ENCODE measurements at regions not wholly inside any gene's neighbourhood (a gene's known extent, or its start where the extent isn't known, plus 50 kb on each side); places are given as distances from the start of the nearest gene placed in this dataset.

GRCh38 chr5:4275232-4275631, 679.6 kb downstream of the IRX1 start:
- no peaks in the 10 kb centered on the region for H3K36me3 ChIP-seq (ENCODE audit: low read depth)
- H3K27me3 ChIP-seq (ENCODE audit: insufficient read depth, poor library complexity, severe bottlenecking) = no peaks in the 10 kb centered on the region
- DNase-seq (ENCODE audit: low spot score) (no peak), ATAC-seq (ENCODE audit: low read depth) (no peak)
- H3K27ac ChIP-seq (ENCODE audit: poor library complexity, severe bottlenecking) = no peak overlapping the region
- H3K4me3 ChIP-seq (ENCODE audit: severe bottlenecking) = no peak overlapping the region
- H3K4me1 ChIP-seq (ENCODE audit: insufficient read depth, poor library complexity, severe bottlenecking) = no peaks in the 10 kb centered on the region
- TF ChIP-seq, protein P1, sequence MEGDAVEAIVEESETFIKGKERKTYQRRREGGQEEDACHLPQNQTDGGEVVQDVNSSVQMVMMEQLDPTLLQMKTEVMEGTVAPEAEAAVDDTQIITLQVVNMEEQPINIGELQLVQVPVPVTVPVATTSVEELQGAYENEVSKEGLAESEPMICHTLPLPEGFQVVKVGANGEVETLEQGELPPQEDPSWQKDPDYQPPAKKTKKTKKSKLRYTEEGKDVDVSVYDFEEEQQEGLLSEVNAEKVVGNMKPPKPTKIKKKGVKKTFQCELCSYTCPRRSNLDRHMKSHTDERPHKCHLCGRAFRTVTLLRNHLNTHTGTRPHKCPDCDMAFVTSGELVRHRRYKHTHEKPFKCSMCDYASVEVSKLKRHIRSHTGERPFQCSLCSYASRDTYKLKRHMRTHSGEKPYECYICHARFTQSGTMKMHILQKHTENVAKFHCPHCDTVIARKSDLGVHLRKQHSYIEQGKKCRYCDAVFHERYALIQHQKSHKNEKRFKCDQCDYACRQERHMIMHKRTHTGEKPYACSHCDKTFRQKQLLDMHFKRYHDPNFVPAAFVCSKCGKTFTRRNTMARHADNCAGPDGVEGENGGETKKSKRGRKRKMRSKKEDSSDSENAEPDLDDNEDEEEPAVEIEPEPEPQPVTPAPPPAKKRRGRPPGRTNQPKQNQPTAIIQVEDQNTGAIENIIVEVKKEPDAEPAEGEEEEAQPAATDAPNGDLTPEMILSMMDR (IDR thresholded peaks at IDR 0.05; ENCODE audit: poor library complexity, severe bottlenecking) = no peak
- peaks cover 2% of the 10 kb centered on the region for H3K9me3 ChIP-seq (ENCODE audit: severe bottlenecking)

- Histone ChIP-seq H3K4me3 (ENCODE audit: severe bottlenecking) (no peak overlapping the region), H3K36me3 (ENCODE audit: low read depth) (no peaks in the 10 kb centered on the region), H3K27me3 (ENCODE audit: insufficient read depth, poor library complexity, severe bottlenecking) (no peaks in the 10 kb centered on the region), H3K27ac (ENCODE audit: poor library complexity, severe bottlenecking) (no peak overlapping the region), H3K4me1 (ENCODE audit: insufficient read depth, poor library complexity, severe bottlenecking) (no peaks in the 10 kb centered on the region), H3K9me3 (ENCODE audit: severe bottlenecking) (peaks cover 5% of the 10 kb centered on the region)
- TF ChIP-seq, protein P1 (IDR thresholded peaks at IDR 0.05; ENCODE audit: poor library complexity, severe bottlenecking) = no peak
- ATAC-seq (ENCODE audit: low read depth) = no peak
- no peak for DNase-seq (ENCODE audit: low spot score)
Observed at GRCh38 chr5:4294878-4295277, 699.2 kb downstream of the IRX1 start.

DNA sequence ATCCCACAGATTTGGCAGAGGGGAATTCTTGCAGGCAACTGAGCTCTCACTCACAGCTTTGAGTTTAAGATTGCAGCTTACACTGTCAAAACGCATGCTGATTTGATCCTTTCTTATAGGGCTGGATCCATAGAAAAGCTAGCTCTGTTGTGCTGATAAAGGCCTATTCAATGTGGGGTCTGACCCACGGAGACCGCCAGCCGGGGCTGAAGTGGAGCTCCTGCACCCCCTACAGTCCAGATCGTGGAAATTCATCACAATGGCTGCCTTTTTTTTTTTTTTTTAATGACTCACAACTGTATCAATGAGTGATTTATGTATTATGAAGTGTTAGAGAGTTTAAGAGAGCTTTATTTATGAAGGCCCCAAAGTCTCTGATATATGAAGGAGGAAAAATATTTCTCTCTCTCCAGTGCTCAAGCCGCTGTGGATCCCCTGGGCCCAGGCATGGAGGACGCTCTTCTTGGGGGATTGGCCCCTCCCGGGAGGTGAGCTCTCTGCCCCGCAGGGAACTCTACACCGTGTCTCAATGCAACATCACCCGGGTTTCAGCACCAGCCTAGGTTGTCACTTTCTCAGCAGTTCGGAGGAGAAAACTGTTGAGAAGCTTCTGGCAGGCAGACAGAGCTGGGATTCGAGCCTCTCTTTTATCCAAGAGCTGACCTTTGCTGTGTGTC, 700.2 kb downstream of the IRX1 start:
- Histone ChIP-seq H3K36me3 (ENCODE audit: low read depth) (no peaks in the 10 kb centered on the region), H3K27ac (ENCODE audit: poor library complexity, severe bottlenecking) (no peak overlapping the region), H3K9me3 (ENCODE audit: severe bottlenecking) (peaks cover 5% of the 10 kb centered on the region), H3K27me3 (ENCODE audit: insufficient read depth, poor library complexity, severe bottlenecking) (no peaks in the 10 kb centered on the region), H3K4me1 (ENCODE audit: insufficient read depth, poor library complexity, severe bottlenecking) (no peaks in the 10 kb centered on the region), H3K4me3 (ENCODE audit: severe bottlenecking) (no peak overlapping the region)
- ATAC-seq (ENCODE audit: low read depth) (no peak), DNase-seq (ENCODE audit: low spot score) (no peak)
- TF ChIP-seq, protein P1 (IDR thresholded peaks at IDR 0.05; ENCODE audit: poor library complexity, severe bottlenecking) = peak; percentile 64

GRCh38 chr5:4306057-4306456, 710.4 kb downstream of the IRX1 start:
- Histone ChIP-seq H3K4me3 (ENCODE audit: severe bottlenecking) (no peak overlapping the region), H3K27me3 (ENCODE audit: insufficient read depth, poor library complexity, severe bottlenecking) (no peaks in the 10 kb centered on the region), H3K27ac (ENCODE audit: poor library complexity, severe bottlenecking) (no peak overlapping the region), H3K36me3 (ENCODE audit: low read depth) (no peaks in the 10 kb centered on the region), H3K9me3 (ENCODE audit: severe bottlenecking) (no peaks in the 10 kb centered on the region), H3K4me1 (ENCODE audit: insufficient read depth, poor library complexity, severe bottlenecking) (no peaks in the 10 kb centered on the region)
- no peak for ATAC-seq (ENCODE audit: low read depth)
- no peak for DNase-seq (ENCODE audit: low spot score)
- TF ChIP-seq, protein P1 (IDR thresholded peaks at IDR 0.05; ENCODE audit: poor library complexity, severe bottlenecking) = no peak

GRCh38 chr5:4309026-4309425, 713.4 kb downstream of the IRX1 start:
- Histone ChIP-seq H3K9me3 (ENCODE audit: severe bottlenecking) (no peaks in the 10 kb centered on the region), H3K4me1 (ENCODE audit: insufficient read depth, poor library complexity, severe bottlenecking) (peaks cover 7% of the 10 kb centered on the region), H3K27ac (ENCODE audit: poor library complexity, severe bottlenecking) (no peak overlapping the region), H3K36me3 (ENCODE audit: low read depth) (no peaks in the 10 kb centered on the region), H3K27me3 (ENCODE audit: insufficient read depth, poor library complexity, severe bottlenecking) (no peaks in the 10 kb centered on the region), H3K4me3 (ENCODE audit: severe bottlenecking) (no peak overlapping the region)
- TF ChIP-seq, protein P1 (IDR thresholded peaks at IDR 0.05; ENCODE audit: poor library complexity, severe bottlenecking) = no peak
- no peak for DNase-seq (ENCODE audit: low spot score)
- no peak for ATAC-seq (ENCODE audit: low read depth)
